ENCODE measurements at regions not wholly inside any gene's neighbourhood (a gene's known extent, or its start where the extent isn't known, plus 50 kb on each side); places are given as distances from the start of the nearest gene placed in this dataset.
"Not testable (repeated sequence)": the region's sequence is repeated elsewhere in the genome, so short reads cannot be mapped to it uniquely, and the experiment has no call there.

GRCh38 chr9:110088099-110088498 is 119.9 kb downstream of the C9orf152 start:
- no peak for DNase-seq (ENCODE audit: low read depth, low spot score)

- no peak for DNase-seq (ENCODE audit: low read depth, low spot score)
Observed at GRCh38 chr9:110089681-110090370, 118.1 kb downstream of the C9orf152 start.

GRCh38 chr9:110092792-110093191 is 115.2 kb downstream of the C9orf152 start:
- no peak for DNase-seq (ENCODE audit: low read depth, low spot score)

GRCh38 chr9:110093417-110093816 is 114.5 kb downstream of the C9orf152 start:
- no peak for DNase-seq (ENCODE audit: low read depth, low spot score)

GRCh38 chr9:110093871-110094270 is 114.1 kb downstream of the C9orf152 start:
- DNase-seq (ENCODE audit: low read depth, low spot score) = no peak

- DNase-seq (ENCODE audit: low read depth, low spot score) = no peak
Observed at GRCh38 chr9:110095161-110095595, 112.8 kb downstream of the C9orf152 start.

- DNase-seq (ENCODE audit: low read depth, low spot score) = no peak
Observed at GRCh38 chr9:110095776-110096175, 112.2 kb downstream of the C9orf152 start.

GRCh38 chr9:110096674-110097073 is 111.3 kb downstream of the C9orf152 start:
- DNase-seq (ENCODE audit: low read depth, low spot score) = not testable (repeated sequence)

GRCh38 chr9:110099236-110100095 is 108.5 kb downstream of the C9orf152 start:
- peak; percentile 44 for DNase-seq (ENCODE audit: low read depth, low spot score)

- DNase-seq (ENCODE audit: low read depth, low spot score) = no peak
Observed at GRCh38 chr9:110101531-110102161, 106.3 kb downstream of the C9orf152 start.

- DNase-seq (ENCODE audit: low read depth, low spot score) = no peak
Observed at GRCh38 chr9:110103257-110103656, 104.7 kb downstream of the C9orf152 start.

GRCh38 chr9:110104261-110104809 is 103.6 kb downstream of the C9orf152 start:
- no peak for DNase-seq (ENCODE audit: low read depth, low spot score)

GRCh38 chr9:110105107-110105506 is 102.9 kb downstream of the C9orf152 start:
- DNase-seq (ENCODE audit: low read depth, low spot score) = no peak

GRCh38 chr9:110106661-110107060 is 101.3 kb downstream of the C9orf152 start:
- no peak for DNase-seq (ENCODE audit: low read depth, low spot score)

- DNase-seq (ENCODE audit: low read depth, low spot score) = no peak
Observed at GRCh38 chr9:110109333-110110092, 98.4 kb downstream of the C9orf152 start.

- no peak for DNase-seq (ENCODE audit: low read depth, low spot score)
Observed at GRCh38 chr9:110110154-110110553, 97.8 kb downstream of the C9orf152 start.

- no peak for DNase-seq (ENCODE audit: low read depth, low spot score)
Observed at GRCh38 chr9:110111868-110112267, 96.1 kb downstream of the C9orf152 start.

GRCh38 chr9:110112792-110113191 is 95.2 kb downstream of the C9orf152 start:
- no peak for DNase-seq (ENCODE audit: low read depth, low spot score)

GRCh38 chr9:110114086-110114858 is 93.7 kb downstream of the C9orf152 start:
- no peak for DNase-seq (ENCODE audit: low read depth, low spot score)

GRCh38 chr9:110114859-110115201 is 93.1 kb downstream of the C9orf152 start:
- peak; percentile 76 for DNase-seq (ENCODE audit: low read depth, low spot score)

Measured in pulmonary artery endothelial cell (primary cell).